K562 (cell line): ENCODE measurements at regions not wholly inside any gene's neighbourhood (a gene's known extent, or its start where the extent isn't known, plus 50 kb on each side); places are given as distances from the start of the nearest gene placed in this dataset.

Experiments
- ATAC-seq: fragments of 200-7000 bp; cut with Tn5 transposase; 3 replicates; pipeline ENCODE4 v1.9.1; 2020; ENCODE audit warnings: moderate library complexity
- BruUV-seq: library from RNA; stranded (reverse); fragments of 400-500 nt; replicated peaks from 2 replicates; lab custom pipeline; 2021; lab: Mats Ljungman, UMichigan
- CTCF ChIA-PET: fragments of 300-600 bp; formaldehyde crosslinking; extraction: SDS; loops from one replicate; lab custom pipeline; 2021; ENCODE audit warnings: low intra/inter-chr PET ratio; lab: Yijun Ruan, JAX
- POLR2A ChIA-PET: fragments of 300-600, 350-650 bp; sonication (Branson Sonifier 250); formaldehyde crosslinking; extraction: SDS; loops from one replicate; lab custom pipeline; 2021; ENCODE audit warnings: antibody characterized with exemption, inconsistent platforms; lab: Yijun Ruan, JAX
- DNase-seq, 4 experiments: peaks; one replicate each; pipeline versions ENCODE4 v3.0.0 to v3.0.0-alpha.2; 2011 to 2018; ENCODE audit warnings: low spot score in 3 of 4, mixed read lengths in 3 of 4; ENCODE audit errors: extremely low read depth in 1 of 4
- FAIRE-seq: peaks from 2 replicates; lab custom pipeline; 2011; peaks lifted over from hg19 to GRCh38; lab: Jason Lieb, UNC
- H2AFZ ChIP-seq: 2 replicates; pipeline ENCODE4 v1.6.0; 2011; ENCODE audit warnings: low read depth, low read length, control low read depth, inconsistent platforms
- H3K27ac ChIP-seq: fragments of 200-600 bp; 3 replicates; pipeline ENCODE4 v1.8.0; 2011; ENCODE audit warnings: low read depth, mild to moderate bottlenecking, control low read depth, inconsistent platforms, low read length, moderate library complexity, mixed read lengths; ENCODE audit errors: extremely low read depth
- H3K27me3 ChIP-seq, 2 experiments: fragments of 300-600 bp in 1 of 2; 2 replicates in 1 of 2; 3 replicates in 1 of 2; pipeline versions ENCODE4 v1.6.0 to v1.8.0; 2011; ENCODE audit warnings: inconsistent platforms in 2 of 2, low read length in 2 of 2, mild to moderate bottlenecking in 1 of 2, mixed read lengths in 1 of 2, moderate library complexity in 1 of 2; ENCODE audit not compliant: control insufficient read depth in 2 of 2, insufficient read depth in 2 of 2
- H3K36me3 ChIP-seq: fragments of 300-600 bp; 3 replicates; pipeline ENCODE4 v1.8.0; 2011; ENCODE audit warnings: mild to moderate bottlenecking, low read length, inconsistent platforms; ENCODE audit not compliant: control insufficient read depth, insufficient read depth
- H3K4me1 ChIP-seq, 2 experiments: fragments of 200-600 bp in 1 of 2; replicated peaks in 1 of 2; 2 replicates in 1 of 2; 3 replicates in 1 of 2; pipeline versions ENCODE4 v1.5.1 to v1.8.0; 2011; ENCODE audit warnings: inconsistent platforms in 2 of 2, low read length in 2 of 2, mild to moderate bottlenecking in 1 of 2, mixed read lengths in 1 of 2, moderate library complexity in 1 of 2; ENCODE audit not compliant: control insufficient read depth in 2 of 2, insufficient read depth in 2 of 2
- H3K4me2 ChIP-seq: 2 replicates; pipeline ENCODE4 v1.6.1; 2011; ENCODE audit warnings: low read length, control low read depth, inconsistent platforms, mixed read lengths; ENCODE audit not compliant: insufficient read depth
- H3K4me3 ChIP-seq: fragments of 200-600 bp; sonication (generic), shearing (Covaris generic); 2 replicates; pipeline ENCODE4 v1.5.1; 2016; ENCODE audit warnings: control low read depth, inconsistent platforms
- H3K79me2 ChIP-seq: fragments of 200-600 bp; 3 replicates; pipeline ENCODE4 v1.8.0; 2011; ENCODE audit warnings: low read length, inconsistent platforms; ENCODE audit not compliant: control insufficient read depth, insufficient read depth
- H3K9ac ChIP-seq, 2 experiments: 2 replicates each; pipeline versions ENCODE4 v1.6.0 to v1.6.1; 2011; ENCODE audit warnings: low read depth in 2 of 2, low read length in 2 of 2, control low read depth in 1 of 2, inconsistent platforms in 1 of 2, mild to moderate bottlenecking in 1 of 2, mixed read lengths in 1 of 2; ENCODE audit not compliant: insufficient read depth in 1 of 2
- H3K9me1 ChIP-seq: one replicate; pipeline ENCODE4 v1.6.0; 2011; ENCODE audit warnings: inconsistent platforms, mild to moderate bottlenecking, low read length, moderate library complexity; ENCODE audit not compliant: control insufficient read depth, insufficient read depth
- H3K9me3 ChIP-seq: replicated peaks from 2 replicates; pipeline ENCODE4 v1.5.1; 2011; ENCODE audit warnings: low read depth, low read length, inconsistent platforms; ENCODE audit not compliant: control insufficient read depth, insufficient read depth
- H4K20me1 ChIP-seq: replicated peaks from 2 replicates; pipeline ENCODE4 v1.6.1; 2011; ENCODE audit warnings: low read length, inconsistent platforms, mixed read lengths; ENCODE audit not compliant: control insufficient read depth, insufficient read depth
- C11orf30 ChIP-seq: fragments of 450-650 bp; IDR thresholded peaks from 2 replicates; pipeline ENCODE4 v1.6.1; 2016; ENCODE audit warnings: low read depth, mild to moderate bottlenecking
- DNMT1 ChIP-seq: fragments of 450-650 bp; IDR thresholded peaks from 2 replicates; pipeline ENCODE4 v1.6.1; 2016; ENCODE audit warnings: antibody characterized with exemption, mild to moderate bottlenecking
- E2F8 ChIP-seq: fragments of 450-650 bp; IDR thresholded peaks from 2 replicates; pipeline ENCODE4 v1.7.1; 2018; ENCODE audit warnings: mild to moderate bottlenecking, low read depth; ENCODE audit not compliant: partially characterized antibody
- EGR1 ChIP-seq: fragments of 450-650 bp; conservative IDR thresholded peaks from 2 replicates; pipeline ENCODE4 v1.6.1; 2017; ENCODE audit warnings: mild to moderate bottlenecking
- EZH2 ChIP-seq: IDR thresholded peaks from 2 replicates; pipeline ENCODE4 v1.6.1; 2012; ENCODE audit warnings: low read depth, mild to moderate bottlenecking, inconsistent platforms, low read length, borderline replicate concordance
- MAFF ChIP-seq: IDR thresholded peaks from 2 replicates; pipeline ENCODE4 v1.6.1; 2012; ENCODE audit warnings: low read length, improper control_type of control experiment
- MAFG ChIP-seq: fragments of 450-650 bp; conservative IDR thresholded peaks from 2 replicates; pipeline ENCODE4 v1.6.1; 2016; ENCODE audit warnings: missing genetic modification characterization, missing compliant biosample characterization
- MAFK ChIP-seq: IDR thresholded peaks from 2 replicates; pipeline ENCODE4 v1.6.1; 2011; ENCODE audit warnings: low read length, improper control_type of control experiment
- NEUROD1 ChIP-seq: fragments of 150-350 bp; IDR thresholded peaks from 2 replicates; pipeline ENCODE4 v1.6.1; 2014; ENCODE audit warnings: borderline replicate concordance, low read length, low read depth; ENCODE audit not compliant: partially characterized antibody
- SIX5 ChIP-seq, 2 experiments: IDR thresholded peaks; 2 replicates each; pipeline ENCODE4 v1.6.1; 2011; ENCODE audit warnings: low read length in 2 of 2, borderline replicate concordance in 1 of 2, low read depth in 1 of 2, mild to moderate bottlenecking in 1 of 2, moderate library complexity in 1 of 2; ENCODE audit not compliant: insufficient read depth in 1 of 2
- TCFL5 ChIP-seq: fragments of 250-450 bp; sonication (Bioruptor Pico); conservative IDR thresholded peaks from 2 replicates; pipeline ENCODE4 v1.6.1; 2021; ENCODE audit warnings: mild to moderate bottlenecking, moderate library complexity, matching md5 sums
- ZNF316 ChIP-seq: fragments of 450-650 bp; IDR thresholded peaks from 2 replicates; pipeline ENCODE4 v1.6.1; 2016
- WGBS: fragments of 100-300 bp; shearing (Covaris generic); methylation state at CpG from one replicate; pipeline ENCODE4 v1.1.6; 2016; ENCODE audit warnings: low coverage, mixed read lengths; ENCODE audit not compliant: insufficient coverage; ENCODE audit errors: missing lambda C conversion rate; 5-methylcytosine and 5-hydroxymethylcytosine counted together
- in situ Hi-C: fragments of 300-500 bp; cut with MboI; formaldehyde crosslinking; loops from 4 replicates; pipeline ENCODE4 v1.15.0; 2018; ENCODE audit warnings: inconsistent platforms, mixed read lengths
- intact Hi-C: fragments of 100-400 bp; cut with micrococcal nuclease; formaldehyde crosslinking; loops from 2 replicates; pipeline ENCODE4 v1.14.2; 2022

- ATAC-seq (no peak), DNase-seq (no peak), FAIRE-seq (no peak)
- Histone ChIP-seq H3K9me3 (no peaks in the 10 kb centered on the region), H3K4me1 (no peaks in the 10 kb centered on the region), H3K27me3 (no peaks in the 10 kb centered on the region), H2AFZ (no peak overlapping the region), H3K9ac (no peak overlapping the region), H3K79me2 (no peaks in the 10 kb centered on the region), H3K27ac (no peak overlapping the region), H3K9me1 (no peaks in the 10 kb centered on the region), H3K4me2 (no peak overlapping the region), H3K4me3 (no peak overlapping the region), H3K36me3 (no peaks in the 10 kb centered on the region), H4K20me1 (no peaks in the 10 kb centered on the region)
- WGBS = 0% methylated on average over 1 of the region's 1 CpG
- POLR2A ChIA-PET = no interaction called here
- CTCF ChIA-PET = no interaction called here
- intact Hi-C loops (no loop called here), in situ Hi-C loops (no loop called here)
- no TSS peak for BruUV-seq
- TF ChIP-seq SIX5 (IDR thresholded peaks at IDR 0.05; ENCODE audit: borderline replicate concordance in 1 of 2, insufficient read depth in 1 of 2, low read depth in 1 of 2, low read length in 2 of 2) (no peak), DNMT1 (no peak), EZH2 (no peak)
Observed at GRCh38 chr3:154668835-154669234, 238.8 kb upstream of the GPR149 start.

GRCh38 chr3:154668187-154668586 lies 238.2 kb upstream of the GPR149 start:
- Histone ChIP-seq H4K20me1 (no peaks in the 10 kb centered on the region), H2AFZ (no peak overlapping the region), H3K4me1 (no peaks in the 10 kb centered on the region), H3K4me2 (no peak overlapping the region)
- no peak for FAIRE-seq
- in situ Hi-C loops = no loop called here
- TF ChIP-seq TCFL5 (CRISPR knock-in tag) (no peak), E2F8 (no peak), ZNF316 (peak; percentile 71), MAFG (tag) (peak; percentile 61), C11orf30 (peak; percentile 59), MAFK (peak; percentile 79), NEUROD1 (no peak), EGR1 (no peak), MAFF (peak; percentile 68)
- TF ChIP-seq, all 486 proteins: peak for 5
- CTCF ChIA-PET = no interaction called here
- DNase-seq (no peak), ATAC-seq (no peak)
- no peak overlapping the region for H3K9ac ChIP-seq
- H3K27ac ChIP-seq = no peak overlapping the region
- H3K36me3 ChIP-seq = no peaks in the 10 kb centered on the region
- no peaks in the 10 kb centered on the region for H3K9me3 ChIP-seq
- no peaks in the 10 kb centered on the region for H3K27me3 ChIP-seq
- WGBS = 0% methylated on average over 1 of the region's 2 CpGs
- no peak overlapping the region for H3K4me3 ChIP-seq
- intact Hi-C loops = no loop called here
- POLR2A ChIA-PET = no interaction called here
- H3K9me1 ChIP-seq = no peaks in the 10 kb centered on the region
- H3K79me2 ChIP-seq = no peaks in the 10 kb centered on the region
- BruUV-seq = no TSS peak
